GM12878 (cell line): ENCODE measurements at regions not wholly inside any gene's neighbourhood (a gene's known extent, or its start where the extent isn't known, plus 50 kb on each side); places are given as distances from the start of the nearest gene placed in this dataset.

Experiments used
- ATAC-seq: fragments of 200-7000 bp; cut with Tn5 transposase; 3 replicates; pipeline ENCODE4 v1.9.1; 2020; ENCODE audit warnings: mild to moderate bottlenecking, moderate library complexity
- BruUV-seq: library from RNA; stranded (reverse); fragments of 400-500 nt; replicated peaks from 2 replicates; lab custom pipeline; 2021; lab: Mats Ljungman, UMichigan
- CTCF ChIA-PET: fragments of 300-600 bp; sonication (Branson Sonifier 250); formaldehyde crosslinking; extraction: SDS; loops from one replicate; lab custom pipeline; 2021; ENCODE audit warnings: inconsistent platforms; lab: Yijun Ruan, JAX
- POLR2A ChIA-PET: fragments of 350-600 bp; formaldehyde crosslinking; extraction: SDS; loops from one replicate; lab custom pipeline; 2021; ENCODE audit warnings: inconsistent platforms; lab: Charles Lee
- RAD21 ChIA-PET: fragments of 300-600 bp; sonication (Branson Sonifier 250); formaldehyde crosslinking; loops from one replicate; lab custom pipeline; 2023; ENCODE audit warnings: antibody characterized with exemption; ENCODE audit not compliant: unreplicated experiment; lab: Charles Lee
- SMC1A ChIA-PET: fragments of 300-600 bp; sonication (Branson Sonifier 250); formaldehyde crosslinking; loops from one replicate; lab custom pipeline; 2023; ENCODE audit not compliant: unreplicated experiment, uncharacterized antibody; lab: Charles Lee
- DNase-seq: peaks from one replicate; pipeline ENCODE4 v3.0.0-alpha.2; 2011; ENCODE audit warnings: low read depth, low spot score
- FAIRE-seq: peaks from 3 replicates; lab custom pipeline; 2011; peaks lifted over from hg19 to GRCh38; lab: Jason Lieb, UNC
- H2AFZ ChIP-seq: 2 replicates; pipeline ENCODE4 v1.6.0; 2011; ENCODE audit warnings: low read depth, low read length, control low read depth; ENCODE audit not compliant: control insufficient read depth
- H3K27ac ChIP-seq: 2 replicates; pipeline ENCODE4 v1.5.1; 2011; ENCODE audit warnings: control low read depth; ENCODE audit not compliant: control insufficient read depth, insufficient read depth
- H3K27me3 ChIP-seq, 2 experiments: replicated peaks in 1 of 2; 2 replicates each; pipeline versions ENCODE4 v1.6.0 to v1.6.1; 2011; ENCODE audit warnings: low read length in 1 of 2; ENCODE audit not compliant: control insufficient read depth in 2 of 2, insufficient read depth in 2 of 2
- H3K36me3 ChIP-seq, 2 experiments: 2 replicates each; pipeline ENCODE4 v1.5.1; 2011; ENCODE audit warnings: low read length in 1 of 2; ENCODE audit not compliant: control insufficient read depth in 2 of 2, insufficient read depth in 2 of 2
- H3K4me1 ChIP-seq: 2 replicates; pipeline ENCODE4 v1.6.1; 2011; ENCODE audit warnings: mild to moderate bottlenecking, low read length, moderate library complexity, mixed read lengths; ENCODE audit not compliant: control insufficient read depth, insufficient read depth
- H3K4me2 ChIP-seq: 2 replicates; pipeline ENCODE4 v1.6.0; 2011; ENCODE audit warnings: control low read depth; ENCODE audit not compliant: control insufficient read depth, insufficient read depth
- H3K4me3 ChIP-seq: fragments of 200-600 bp; sonication (generic); 2 replicates; pipeline ENCODE4 v1.5.1; 2016
- H3K79me2 ChIP-seq: 2 replicates; pipeline ENCODE4 v1.6.0; 2011; ENCODE audit warnings: low read length; ENCODE audit not compliant: control insufficient read depth, insufficient read depth
- H3K9ac ChIP-seq: 2 replicates; pipeline ENCODE4 v1.8.0; 2011; ENCODE audit warnings: low read length, control low read depth, mixed read lengths; ENCODE audit not compliant: control insufficient read depth, insufficient read depth
- H3K9me3 ChIP-seq: replicated peaks from 3 replicates; pipeline ENCODE4 v1.5.1; 2011; ENCODE audit warnings: mild to moderate bottlenecking, low read length; ENCODE audit not compliant: control insufficient read depth, insufficient read depth
- H4K20me1 ChIP-seq: 2 replicates; pipeline ENCODE4 v1.6.0; 2011; ENCODE audit not compliant: control insufficient read depth, insufficient read depth
- MEF2A ChIP-seq: IDR thresholded peaks from 2 replicates; pipeline ENCODE4 v1.6.1; 2011; ENCODE audit warnings: low read depth, mild to moderate bottlenecking, low read length, moderate library complexity; ENCODE audit not compliant: insufficient read depth
- MTA2 ChIP-seq: fragments of 450-650 bp; IDR thresholded peaks from 2 replicates; pipeline ENCODE4 v1.6.1; 2016; ENCODE audit warnings: low read depth, mild to moderate bottlenecking, moderate library complexity
- POLR2A ChIP-seq: IDR thresholded peaks from 2 replicates; pipeline ENCODE4 v1.6.1; 2011; ENCODE audit warnings: low read depth, mild to moderate bottlenecking, low read length
- SMC3 ChIP-seq: IDR thresholded peaks from 2 replicates; pipeline ENCODE4 v1.6.1; 2011; ENCODE audit warnings: low read length, improper control_type of control experiment, borderline replicate concordance
- SUZ12 ChIP-seq: fragments of 200-600 bp; sonication (generic); IDR thresholded peaks from one replicate; pipeline ENCODE4 v1.6.1; 2018; ENCODE audit warnings: antibody characterized with exemption, mild to moderate bottlenecking; ENCODE audit not compliant: unreplicated experiment
- ZNF24 ChIP-seq: fragments of 450-650 bp; IDR thresholded peaks from 2 replicates; pipeline ENCODE4 v1.6.1; 2017; ENCODE audit warnings: antibody characterized with exemption, mild to moderate bottlenecking
- ZZZ3 ChIP-seq: IDR thresholded peaks from 2 replicates; pipeline ENCODE4 v1.6.1; 2011; ENCODE audit warnings: low read depth; ENCODE audit not compliant: control insufficient read depth, insufficient read length
- WGBS: methylation state at CpG from one replicate; pipeline ENCODE4 v1.1.6; 2016; ENCODE audit warnings: low lambda C conversion rate; ENCODE audit not compliant: insufficient replicate concordance, insufficient coverage; ENCODE audit errors: missing lambda C conversion rate; 5-methylcytosine and 5-hydroxymethylcytosine counted together
- in situ Hi-C: fragments of 300-500 bp; cut with MboI; formaldehyde crosslinking; loops from 9 replicates; pipeline ENCODE4 v1.14.3; 2018; ENCODE audit warnings: mixed read lengths
- intact Hi-C: fragments of 100-400 bp; cut with micrococcal nuclease; formaldehyde crosslinking; loops from one replicate; pipeline ENCODE4 v1.14.2; 2022; ENCODE audit not compliant: unreplicated experiment
- TF ChIP-seq, protein P1 (sequence below): fragments of 450-650 bp; IDR thresholded peaks from 2 replicates; pipeline ENCODE4 v1.6.1; 2018; ENCODE audit warnings: borderline replicate concordance, mild to moderate bottlenecking; ENCODE audit not compliant: partially characterized antibody

- no peak overlapping the region for H3K4me2 ChIP-seq
- BruUV-seq: no TSS peak
Measured at GRCh38 chr4:33725861-33726260, 2518.5 kb downstream of the ARAP2 start.

DNA sequence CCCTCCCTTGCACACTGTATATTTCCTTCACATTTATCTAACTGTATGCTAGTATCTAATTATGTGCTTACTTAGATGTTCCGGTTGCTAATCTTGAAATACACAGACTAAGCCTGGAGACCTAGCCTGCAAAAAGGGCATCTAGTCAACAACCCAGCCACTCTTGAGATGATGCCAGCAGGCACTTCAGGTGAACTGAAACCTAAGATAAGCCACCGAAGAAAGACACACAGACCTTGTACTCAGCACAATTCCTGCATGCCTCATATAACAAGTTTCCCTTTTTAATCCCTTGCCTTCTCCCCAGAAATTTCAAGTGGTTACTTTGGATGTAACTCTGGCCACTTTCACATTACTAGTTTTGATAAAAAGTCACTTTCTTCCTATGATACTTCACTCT, 2506.6 kb downstream of the ARAP2 start:
- in situ Hi-C loops: no loop called here

More at GRCh38 chr4:33725861-33726260, 2518.5 kb downstream of the ARAP2 start:
- ATAC-seq (no peak), DNase-seq (no peak), FAIRE-seq (no peak)
- Histone ChIP-seq H3K9me3 (no peaks in the 10 kb centered on the region), H4K20me1 (no peaks in the 10 kb centered on the region), H3K79me2 (no peaks in the 10 kb centered on the region), H3K9ac (no peak overlapping the region), H3K36me3 (no peaks in the 10 kb centered on the region), H3K4me1 (no peaks in the 10 kb centered on the region), H3K27ac (no peak overlapping the region), H3K4me3 (no peak overlapping the region), H2AFZ (no peak overlapping the region), H3K27me3 (no peaks in the 10 kb centered on the region)
- in situ Hi-C loops: no loop called here
- ChIA-PET RAD21 (no interaction called here), POLR2A (no interaction called here), CTCF (interaction anchor here (1.6 kb wide), 1 partner anchor 28 kb away, joined by 4 read pairs; no protein-coding TSS in a partner anchor), SMC1A (no interaction called here)
- intact Hi-C loops: no loop called here
- no peak for TF ChIP-seq MTA2
- TF ChIP-seq POLR2A: no peak
- TF ChIP-seq, protein P1, sequence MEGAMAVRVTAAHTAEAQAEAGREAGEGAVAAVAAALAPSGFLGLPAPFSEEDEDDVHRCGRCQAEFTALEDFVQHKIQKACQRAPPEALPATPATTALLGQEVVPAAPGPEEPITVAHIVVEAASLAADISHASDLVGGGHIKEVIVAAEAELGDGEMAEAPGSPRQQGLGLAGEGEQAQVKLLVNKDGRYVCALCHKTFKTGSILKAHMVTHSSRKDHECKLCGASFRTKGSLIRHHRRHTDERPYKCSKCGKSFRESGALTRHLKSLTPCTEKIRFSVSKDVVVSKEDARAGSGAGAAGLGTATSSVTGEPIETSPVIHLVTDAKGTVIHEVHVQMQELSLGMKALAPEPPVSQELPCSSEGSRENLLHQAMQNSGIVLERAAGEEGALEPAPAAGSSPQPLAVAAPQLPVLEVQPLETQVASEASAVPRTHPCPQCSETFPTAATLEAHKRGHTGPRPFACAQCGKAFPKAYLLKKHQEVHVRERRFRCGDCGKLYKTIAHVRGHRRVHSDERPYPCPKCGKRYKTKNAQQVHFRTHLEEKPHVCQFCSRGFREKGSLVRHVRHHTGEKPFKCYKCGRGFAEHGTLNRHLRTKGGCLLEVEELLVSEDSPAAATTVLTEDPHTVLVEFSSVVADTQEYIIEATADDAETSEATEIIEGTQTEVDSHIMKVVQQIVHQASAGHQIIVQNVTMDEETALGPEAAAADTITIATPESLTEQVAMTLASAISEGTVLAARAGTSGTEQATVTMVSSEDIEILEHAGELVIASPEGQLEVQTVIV: no peak
- TF ChIP-seq MEF2A: no peak
- 2% methylated on average over 2 of the region's 2 CpGs for WGBS

More for the DNA sequence above, 2506.6 kb downstream of the ARAP2 start:
- DNase-seq (no peak), ATAC-seq (no peak), FAIRE-seq (no peak)
- TF ChIP-seq SUZ12 (no peak), SMC3 (no peak), ZZZ3 (no peak), ZNF24 (no peak)
- intact Hi-C loops: no loop called here
- no peaks in the 10 kb centered on the region for H3K79me2 ChIP-seq
- ChIA-PET CTCF (no interaction called here), POLR2A (no interaction called here), RAD21 (no interaction called here), SMC1A (no interaction called here)
- H4K20me1 ChIP-seq: no peaks in the 10 kb centered on the region
- H2AFZ ChIP-seq: no peak overlapping the region
- no peak overlapping the region for H3K27ac ChIP-seq
- no peaks in the 10 kb centered on the region for H3K4me1 ChIP-seq
- no peaks in the 10 kb centered on the region; the same call in 2 of the 3 replicates for H3K9me3 ChIP-seq
- no peaks in the 10 kb centered on the region for H3K36me3 ChIP-seq
- H3K4me2 ChIP-seq: no peak overlapping the region
- no TSS peak for BruUV-seq
- no peaks in the 10 kb centered on the region for H3K27me3 ChIP-seq
- H3K4me3 ChIP-seq: no peak overlapping the region
- no peak overlapping the region for H3K9ac ChIP-seq
- 69% methylated on average over 2 of the region's 2 CpGs for WGBS
